HG03095 (cell line): ENCODE measurements at regions not wholly inside any gene's neighbourhood (a gene's known extent, or its start where the extent isn't known, plus 50 kb on each side); places are given as distances from the start of the nearest gene placed in this dataset.

Experiments used
- ATAC-seq: cut with Tn5 transposase; IDR thresholded peaks from one replicate; pipeline ENCODE4 v1.9.1; 2021; ENCODE audit warnings: moderate library complexity; ENCODE audit not compliant: unreplicated experiment

DNA sequence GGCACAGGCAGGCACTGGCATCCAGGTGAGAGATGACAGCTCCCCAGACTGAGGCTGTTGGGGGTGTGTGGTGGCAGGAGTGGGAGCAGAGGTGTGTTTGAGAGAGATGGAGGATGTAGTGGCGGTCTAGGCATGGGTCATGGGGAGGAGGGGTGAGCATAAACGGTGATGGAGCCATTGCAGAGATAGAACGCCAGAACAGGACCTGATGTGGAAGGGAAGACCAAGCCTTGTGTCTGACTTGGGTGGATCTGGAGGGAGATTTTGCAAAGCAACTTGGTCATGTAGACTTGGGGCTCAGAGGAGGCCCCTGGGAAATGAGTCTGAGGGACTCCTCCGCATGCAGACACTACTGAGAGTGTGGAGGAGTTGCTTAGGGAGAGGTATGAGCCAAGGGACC lies 50.0 kb upstream of the CLDN5 start:
- no peak for ATAC-seq

DNA sequence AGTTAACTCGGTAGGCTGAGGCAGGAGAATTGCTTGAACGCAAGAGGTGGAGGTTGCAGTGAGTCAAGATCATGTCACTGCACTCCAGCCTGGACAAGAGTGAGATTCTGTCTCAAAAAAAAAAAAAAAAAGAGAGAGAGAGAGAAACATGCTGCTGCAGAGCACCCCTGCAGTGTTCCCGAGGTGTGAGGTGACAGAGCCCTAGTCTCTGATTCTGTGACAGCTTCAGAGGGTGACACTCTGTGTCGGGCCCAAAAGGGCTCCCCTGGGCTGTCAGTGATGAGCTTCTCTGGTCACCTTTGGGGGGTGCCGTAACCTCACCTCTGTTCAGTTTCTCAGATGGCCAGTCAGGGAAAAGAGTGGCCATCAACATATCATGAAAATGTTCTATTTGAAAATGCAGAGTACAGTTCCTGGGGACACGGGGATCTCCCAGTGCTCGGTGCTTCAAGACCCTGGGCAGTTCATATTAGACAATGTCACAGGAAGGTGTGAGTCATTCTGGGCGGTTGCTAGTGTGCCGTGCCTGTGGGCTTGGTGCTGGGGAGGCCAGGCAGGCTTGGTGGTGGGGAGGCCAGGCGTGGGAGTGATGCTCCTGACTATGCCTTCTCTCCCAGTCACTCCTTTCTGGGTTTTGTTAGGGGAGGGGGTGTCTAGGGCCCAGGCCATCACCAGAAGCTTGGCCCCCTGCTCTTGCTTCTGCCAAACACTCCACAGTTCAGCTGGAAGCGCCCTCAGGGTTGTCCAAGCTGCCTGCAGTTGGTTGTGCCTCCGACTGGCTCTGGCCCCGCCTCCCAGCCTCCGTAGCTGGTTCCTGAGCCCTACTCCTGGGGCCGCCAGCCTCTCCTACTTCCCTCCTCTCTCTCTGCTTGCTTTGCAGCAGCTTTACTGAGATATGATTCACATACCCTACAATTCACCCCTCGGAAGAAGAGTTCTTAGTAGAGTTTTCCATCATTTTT lies 52.5 kb upstream of the CLDN5 start:
- peak; percentile 68 for ATAC-seq

DNA sequence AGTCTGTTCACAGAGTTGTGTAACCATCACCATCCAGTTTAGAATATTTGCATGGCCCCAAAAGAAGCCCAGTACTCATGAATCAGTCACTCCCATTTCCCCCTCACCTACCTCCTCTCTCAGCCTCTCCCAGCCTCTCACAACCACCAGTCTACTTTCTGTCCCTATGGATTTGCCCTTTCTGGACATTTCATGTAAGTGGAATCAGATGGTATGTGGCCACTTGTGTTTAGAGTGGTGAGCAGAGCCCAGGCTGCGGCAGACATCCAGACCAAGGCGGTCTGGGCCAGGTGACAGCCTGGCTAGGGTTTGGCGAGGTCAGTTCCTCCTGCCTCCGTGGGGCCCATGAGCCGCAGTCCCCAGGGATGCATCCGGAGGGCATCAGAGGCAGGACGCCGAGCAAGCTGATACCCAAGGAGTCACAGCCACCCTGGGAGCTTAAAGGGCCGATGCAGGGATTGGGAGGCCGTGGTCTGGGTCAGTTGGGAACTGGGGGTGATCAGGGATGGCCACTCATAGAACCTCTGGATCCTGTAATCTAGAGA lies 53.3 kb upstream of the CLDN5 start:
- no peak for ATAC-seq

- ATAC-seq, result no peak
These were observed 54.2 kb upstream of the CLDN5 start for GRCh38 chr22:19578180-19579004.

GRCh38 chr22:19579115-19579811 lies 55.1 kb upstream of the CLDN5 start:
- no peak for ATAC-seq

DNA sequence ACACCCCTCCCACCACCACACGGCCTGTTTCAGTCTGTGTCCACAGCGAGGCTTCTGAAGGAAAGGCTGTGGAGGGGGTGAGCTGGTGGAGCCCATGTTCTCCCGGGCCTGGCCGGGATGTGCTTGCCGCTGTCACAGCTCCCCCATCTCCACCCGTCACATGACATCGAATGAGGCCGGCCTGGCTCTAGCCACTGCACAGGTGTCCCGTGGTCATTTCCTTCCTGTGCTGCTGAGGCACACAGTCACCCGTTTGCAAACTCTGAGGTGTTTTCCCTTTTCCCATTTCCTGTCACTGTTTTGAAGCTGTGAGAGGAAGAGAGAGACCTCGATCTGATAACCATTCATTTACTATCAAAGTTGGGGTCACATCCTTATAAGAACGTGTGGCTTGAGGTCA lies 55.7 kb upstream of the CLDN5 start:
- ATAC-seq, result no peak

GRCh38 chr22:19580291-19580890 lies 56.2 kb upstream of the CLDN5 start:
- no peak for ATAC-seq

DNA sequence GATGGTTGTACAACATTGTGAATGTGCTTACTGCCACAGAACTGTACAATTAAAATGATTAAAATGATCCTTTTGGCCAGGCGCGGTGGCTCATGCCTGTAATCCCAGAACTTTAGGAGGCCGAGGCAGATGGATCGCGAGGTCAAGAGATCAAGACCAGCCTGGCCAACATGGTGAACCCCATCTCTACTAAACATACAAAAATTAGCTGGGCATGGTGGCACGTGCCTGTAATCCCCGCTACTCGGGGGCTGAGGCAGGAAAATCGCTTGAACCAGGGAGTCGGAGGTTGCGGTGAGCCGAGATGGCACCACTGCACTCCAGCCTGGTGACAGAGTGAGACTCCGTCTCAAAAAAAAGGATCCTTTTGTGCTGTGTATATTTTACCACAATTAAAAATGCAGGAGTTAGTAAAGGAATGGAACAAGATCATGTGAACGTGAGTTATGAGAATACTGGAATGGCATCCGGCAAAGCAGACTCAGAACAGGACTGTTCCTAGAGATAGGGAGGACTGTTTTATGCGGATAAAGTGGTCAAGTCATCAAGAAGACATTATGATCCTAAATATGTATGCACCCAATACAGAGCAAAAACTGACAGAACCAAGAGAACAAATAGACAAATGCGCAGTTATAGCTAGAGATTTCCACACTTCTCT lies 58.0 kb upstream of the CLDN5 start:
- no peak for ATAC-seq

DNA sequence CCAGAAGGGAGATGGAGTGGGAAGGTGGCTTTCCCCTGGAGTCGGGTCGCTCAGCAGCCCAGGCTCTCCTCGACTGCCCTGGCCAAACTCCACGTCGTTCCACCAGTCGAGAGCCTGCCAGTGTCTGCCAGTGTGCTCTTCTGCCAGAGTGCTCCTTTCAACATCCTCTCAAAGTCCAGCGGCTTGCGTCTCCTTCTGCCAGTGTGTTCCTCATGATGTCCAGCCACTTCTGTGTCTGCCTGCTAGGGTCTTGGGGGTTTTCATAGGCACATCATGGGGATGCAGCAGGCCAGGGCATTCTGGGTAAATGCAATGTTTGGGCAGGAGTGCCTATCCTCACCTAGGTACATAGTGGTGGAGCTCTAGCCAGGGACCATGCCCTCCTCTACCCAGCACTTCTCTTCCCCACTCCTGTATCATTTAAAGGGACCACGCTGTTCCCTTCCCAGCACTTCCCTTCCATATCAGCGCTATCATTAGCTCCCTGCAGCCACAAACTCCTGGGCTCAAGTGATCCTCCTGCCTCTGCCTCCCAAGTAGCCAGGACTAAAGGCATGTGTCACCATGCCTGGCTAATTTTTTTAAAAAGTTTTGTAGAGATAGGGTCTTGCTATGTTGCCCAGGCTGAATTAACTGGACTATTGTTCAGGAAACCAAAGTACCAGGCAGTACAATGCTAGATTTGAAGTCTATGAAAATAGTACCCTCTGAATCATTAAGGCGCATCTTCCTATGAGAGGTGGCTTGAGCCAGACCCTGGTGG lies 62.9 kb upstream of the CLDN5 start:
- ATAC-seq, result no peak

DNA sequence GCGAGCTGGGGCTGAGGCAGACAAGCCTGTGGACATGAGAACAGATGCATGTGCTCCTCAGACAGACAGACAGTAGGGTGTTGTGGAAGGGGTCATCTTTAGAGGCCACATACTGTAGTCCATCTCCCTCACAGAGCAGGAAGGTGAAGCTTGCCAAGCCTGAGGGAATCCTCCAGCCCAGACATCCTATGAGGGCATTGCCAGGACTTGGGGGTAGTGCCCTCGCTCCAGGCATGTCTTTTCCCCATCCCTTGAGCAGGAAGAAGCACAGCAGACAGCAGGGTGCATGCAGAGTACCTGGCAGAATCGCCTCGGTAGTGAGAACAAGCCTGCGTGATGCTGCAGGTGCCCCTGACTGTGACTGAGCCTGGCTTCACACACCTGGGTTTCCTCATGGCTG lies 66.5 kb upstream of the CLDN5 start:
- ATAC-seq, result no peak

- ATAC-seq, result no peak
These were observed 67.4 kb upstream of the CLDN5 start for GRCh38 chr22:19591568-19591967.

DNA sequence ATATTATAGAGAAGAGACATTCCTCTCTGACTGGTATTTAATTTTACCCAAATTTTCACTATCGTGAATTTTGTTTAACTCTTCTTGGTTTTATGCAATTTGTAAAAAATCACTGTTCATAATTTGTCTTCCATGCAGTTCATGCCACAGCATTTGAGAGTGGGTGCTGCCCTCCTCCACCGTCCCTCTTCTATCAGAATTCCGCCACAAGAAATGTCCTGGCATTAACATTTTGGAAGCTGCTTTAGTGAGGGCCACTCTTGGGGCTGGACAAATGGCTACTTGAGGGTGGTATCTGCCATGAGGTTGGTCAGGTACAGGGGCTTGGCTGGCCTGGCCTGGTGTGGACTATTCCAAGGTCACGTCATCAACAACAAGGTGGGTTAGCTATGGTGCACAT lies 68.3 kb upstream of the CLDN5 start:
- ATAC-seq, result no peak

GRCh38 chr22:19593991-19594569 lies 69.9 kb upstream of the CLDN5 start:
- ATAC-seq, result no peak

DNA sequence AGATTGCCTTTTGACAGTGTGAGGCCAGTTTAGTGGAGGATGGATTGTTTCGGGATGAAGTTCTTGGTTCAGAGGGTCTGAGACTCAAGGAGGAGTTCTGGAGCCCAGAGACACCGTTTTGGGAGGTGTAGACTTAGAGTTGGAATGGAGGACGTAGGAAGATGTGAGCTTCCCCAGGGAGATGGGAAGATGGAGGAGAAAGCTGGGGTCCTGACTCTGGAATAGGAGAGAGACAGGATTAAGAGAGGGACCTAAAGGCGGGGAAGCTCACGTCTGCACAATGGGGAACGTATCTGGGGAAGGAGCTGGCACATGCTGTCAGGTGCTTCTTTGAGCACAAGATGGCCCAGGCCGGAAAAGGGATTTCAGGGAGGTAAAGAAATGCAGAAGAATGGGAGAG lies 71.3 kb upstream of the CLDN5 start:
- ATAC-seq, result no peak

- no peak for ATAC-seq
These were observed 72.6 kb upstream of the CLDN5 start for GRCh38 chr22:19596680-19597398.

GRCh38 chr22:19597399-19597735 lies 73.2 kb upstream of the CLDN5 start:
- no peak for ATAC-seq

DNA sequence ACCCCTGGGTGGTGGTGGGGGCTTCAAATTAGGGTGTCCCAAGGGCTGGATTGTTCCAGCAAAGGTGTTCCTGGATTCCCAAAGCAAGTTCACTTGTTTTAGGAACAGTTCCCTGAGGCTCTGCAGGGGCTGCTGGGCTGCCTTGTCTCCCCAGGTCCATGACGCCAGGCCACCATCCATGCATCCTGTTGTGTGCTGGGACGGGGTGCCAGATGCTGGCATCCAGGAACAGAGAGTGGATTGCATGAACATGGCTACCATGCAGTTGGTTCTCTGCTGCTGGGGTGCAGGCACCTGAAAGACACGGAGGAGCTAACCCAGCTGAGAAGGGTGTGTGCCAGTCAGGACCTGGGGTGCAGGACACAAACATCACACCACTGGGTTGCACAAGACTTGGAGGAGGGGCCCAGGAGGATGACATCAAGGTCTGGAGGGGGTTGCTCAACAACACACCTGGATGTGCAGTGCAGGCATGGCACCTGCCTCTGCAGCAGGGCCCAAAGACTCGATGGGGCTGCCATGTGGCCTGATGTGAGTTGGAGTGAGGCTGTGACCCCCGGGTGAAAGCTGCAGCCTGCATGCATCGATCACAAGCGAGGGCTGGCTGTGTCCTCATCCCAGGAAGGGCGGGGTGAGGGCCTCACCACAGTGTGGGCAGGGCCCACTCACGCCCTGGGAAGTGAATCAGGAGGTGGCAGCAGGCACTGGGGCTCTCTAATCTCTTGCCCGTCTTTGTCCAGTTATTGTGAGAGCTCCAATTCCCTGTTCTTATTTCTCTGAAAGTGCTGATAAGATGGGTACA lies 74.0 kb upstream of the CLDN5 start:
- no peak for ATAC-seq

DNA sequence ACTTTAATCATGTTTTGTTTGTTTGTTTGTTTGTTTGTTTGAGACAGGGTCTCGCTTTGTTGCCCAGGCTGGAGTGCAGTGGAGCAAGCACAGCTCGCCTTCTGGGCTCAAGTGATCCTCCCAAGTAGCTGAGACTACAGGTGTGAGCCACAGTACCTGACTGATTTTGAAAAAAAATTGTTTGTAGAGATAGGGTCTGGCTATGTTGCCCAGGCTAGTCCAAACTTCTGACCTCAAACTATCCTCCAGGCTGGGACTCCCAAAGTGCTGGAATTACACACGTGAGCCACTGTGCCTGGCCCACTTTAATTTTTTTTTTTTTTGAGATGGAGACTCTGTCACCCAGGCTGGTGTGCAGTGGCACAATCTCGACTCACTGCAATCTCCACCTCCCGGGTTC lies 74.8 kb upstream of the CLDN5 start:
- no peak for ATAC-seq
